GM12878 (cell line): ENCODE measurements at regions not wholly inside any gene's neighbourhood (a gene's known extent, or its start where the extent isn't known, plus 50 kb on each side); places are given as distances from the start of the nearest gene placed in this dataset.

ENCODE experiments used
- CREB1 ChIP-seq: IDR thresholded peaks from 2 replicates; pipeline ENCODE4 v1.6.1; 2012; ENCODE audit warnings: low read depth, mild to moderate bottlenecking, inconsistent platforms
- CUX1 ChIP-seq: IDR thresholded peaks from 2 replicates; pipeline ENCODE4 v1.6.1; 2012; ENCODE audit warnings: improper control_type of control experiment, low read depth, low read length; ENCODE audit not compliant: insufficient replicate concordance
- KLF5 ChIP-seq: fragments of 450-650 bp; IDR thresholded peaks from 2 replicates; pipeline ENCODE4 v1.6.1; 2014; ENCODE audit warnings: mild to moderate bottlenecking; ENCODE audit not compliant: partially characterized antibody
- MLLT1 ChIP-seq: fragments of 450-650 bp; IDR thresholded peaks from 2 replicates; pipeline ENCODE4 v1.6.1; 2016; ENCODE audit warnings: mild to moderate bottlenecking
- MTA3 ChIP-seq: IDR thresholded peaks from 2 replicates; pipeline ENCODE4 v1.6.1; 2012; ENCODE audit warnings: low read length, inconsistent platforms, borderline replicate concordance
- MXI1 ChIP-seq: fragments of 150-350 bp; IDR thresholded peaks from 2 replicates; pipeline ENCODE4 v1.6.1; 2011; ENCODE audit warnings: low read depth, mild to moderate bottlenecking, inconsistent platforms, low read length, improper control_type of control experiment
- NFYA ChIP-seq: IDR thresholded peaks from 2 replicates; pipeline ENCODE4 v1.6.1; 2011; ENCODE audit warnings: low read depth, mild to moderate bottlenecking, low read length, improper control_type of control experiment, borderline replicate concordance
- PBX3 ChIP-seq: IDR thresholded peaks from 2 replicates; pipeline ENCODE4 v1.6.1; 2011; ENCODE audit warnings: mild to moderate bottlenecking, low read depth, low read length, moderate library complexity; ENCODE audit not compliant: insufficient replicate concordance
- POLR2A ChIP-seq: IDR thresholded peaks from 2 replicates; pipeline ENCODE4 v1.6.1; 2011; ENCODE audit warnings: low read depth, mild to moderate bottlenecking, low read length
- POU2F2 ChIP-seq: IDR thresholded peaks from 3 replicates; pipeline ENCODE4 v1.6.1; 2011; ENCODE audit warnings: low read depth, mild to moderate bottlenecking, low read length, borderline replicate concordance
- PRDM15 ChIP-seq: fragments of 450-650 bp; formaldehyde crosslinking; IDR thresholded peaks from 2 replicates; pipeline ENCODE4 v1.4.0; 2020; ENCODE audit warnings: mild to moderate bottlenecking, moderate library complexity
- TCF7 ChIP-seq: IDR thresholded peaks from 2 replicates; pipeline ENCODE4 v1.6.1; 2014; ENCODE audit warnings: antibody characterized with exemption, borderline replicate concordance
- WRNIP1 ChIP-seq: IDR thresholded peaks from 2 replicates; pipeline ENCODE4 v1.6.1; 2011; ENCODE audit warnings: low read depth, low read length, improper control_type of control experiment, borderline replicate concordance
- ZNF592 ChIP-seq: fragments of 450-650 bp; IDR thresholded peaks from 2 replicates; pipeline ENCODE4 v1.6.1; 2017; ENCODE audit warnings: mild to moderate bottlenecking, moderate library complexity

GRCh38 chr17:72425794-72426168 lies 305.0 kb downstream of the SOX9 start (continued):
- TF ChIP-seq MLLT1 (0 out of 2 replicates have a peak, but pooled peaks have one; percentile 46), TCF7 (no peak), MTA3 (no peak), MXI1 (0 out of 2 replicates have a peak, but pooled peaks have one; percentile 26), KLF5 (no peak), NFYA (no peak), PRDM15 (no peak), POLR2A (peak; percentile 39; the same call in 1 of the 2 replicates), CUX1 (no peak), POU2F2 (no peak; the same call in 2 of the 3 replicates), WRNIP1 (0 out of 2 replicates have a peak, but pooled peaks have one; percentile 57), ZNF592 (no peak), PBX3 (no peak), CREB1 (no peak)
